HG03108 (cell line): ENCODE measurements at regions not wholly inside any gene's neighbourhood (a gene's known extent, or its start where the extent isn't known, plus 50 kb on each side); places are given as distances from the start of the nearest gene placed in this dataset.

Experiments
- ATAC-seq: cut with Tn5 transposase; IDR thresholded peaks from one replicate; pipeline ENCODE4 v1.9.1; 2021; ENCODE audit warnings: moderate library complexity; ENCODE audit not compliant: unreplicated experiment

GRCh38 chr15:93296759-93297500 lies 207.9 kb upstream of the RGMA start:
- no peak for ATAC-seq

DNA sequence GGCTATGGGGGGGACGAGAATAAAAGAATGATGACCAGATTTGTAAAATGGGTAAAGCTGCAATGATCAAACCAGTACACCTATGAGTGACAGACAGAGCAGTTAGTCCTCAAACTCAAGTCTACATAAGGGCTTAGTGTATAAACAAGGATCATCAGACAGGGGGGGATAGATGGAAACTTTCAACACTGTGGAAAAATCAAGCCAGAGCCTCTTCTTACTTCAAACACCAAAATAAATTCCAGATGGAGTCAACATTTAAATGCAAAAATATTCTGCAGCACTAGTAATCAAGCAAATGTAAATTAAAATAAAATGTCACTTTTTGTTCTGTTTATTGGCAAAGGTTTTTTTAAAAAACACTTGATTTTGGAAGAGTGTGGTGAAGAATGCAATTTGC lies 205.9 kb upstream of the RGMA start:
- ATAC-seq: no peak

GRCh38 chr15:93294066-93294465 lies 205.1 kb upstream of the RGMA start:
- no peak for ATAC-seq

- ATAC-seq: no peak
Observed at GRCh38 chr15:93291380-93291779, 202.4 kb upstream of the RGMA start.

DNA sequence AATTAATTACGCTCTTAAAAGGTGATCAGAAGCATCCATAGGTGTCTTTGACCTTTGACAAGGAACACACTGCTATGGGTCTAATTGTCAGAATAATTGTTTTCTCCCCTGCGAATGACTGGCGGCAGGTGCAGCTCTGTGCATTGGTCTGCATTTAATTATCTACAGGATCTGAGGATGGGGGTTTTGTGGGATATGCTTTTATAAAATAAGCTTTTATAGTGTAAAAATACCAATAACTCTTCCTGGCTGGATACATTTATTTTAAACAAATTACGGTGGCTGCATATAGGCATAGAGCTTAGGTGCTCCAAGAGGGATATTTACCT lies 201.6 kb upstream of the RGMA start:
- ATAC-seq: no peak

DNA sequence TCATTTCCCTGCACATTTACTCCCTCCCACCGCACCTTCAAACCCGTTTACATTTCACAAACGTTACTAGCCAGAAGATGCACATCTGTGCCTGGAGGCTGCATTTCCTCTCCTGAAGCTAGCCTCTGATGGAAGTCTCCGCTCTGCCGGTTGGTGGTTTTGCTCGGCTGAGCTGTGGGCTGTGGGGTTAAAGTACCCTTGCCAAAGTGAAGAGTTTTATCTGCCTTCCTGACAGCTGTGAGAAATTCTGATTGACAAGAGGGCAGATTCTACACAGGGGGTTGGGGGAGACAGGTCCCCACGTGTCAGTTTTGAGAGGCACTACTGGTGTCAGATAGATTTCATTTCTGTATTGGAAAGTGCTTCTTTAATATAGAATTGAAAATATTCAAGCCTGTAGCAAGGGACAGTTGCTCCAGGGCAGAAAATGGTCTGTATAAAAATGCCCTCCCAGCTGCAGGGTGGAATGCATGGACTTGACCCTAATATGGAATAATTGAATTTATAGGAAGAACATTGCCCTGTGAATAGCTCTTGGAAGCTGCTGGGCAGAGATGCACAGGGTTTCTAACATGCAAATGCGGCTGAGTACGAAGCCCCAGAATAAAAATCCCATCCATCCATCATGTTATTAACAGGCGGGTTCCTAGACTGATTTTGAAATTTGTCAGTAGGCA lies 201.1 kb upstream of the RGMA start:
- no peak for ATAC-seq

DNA sequence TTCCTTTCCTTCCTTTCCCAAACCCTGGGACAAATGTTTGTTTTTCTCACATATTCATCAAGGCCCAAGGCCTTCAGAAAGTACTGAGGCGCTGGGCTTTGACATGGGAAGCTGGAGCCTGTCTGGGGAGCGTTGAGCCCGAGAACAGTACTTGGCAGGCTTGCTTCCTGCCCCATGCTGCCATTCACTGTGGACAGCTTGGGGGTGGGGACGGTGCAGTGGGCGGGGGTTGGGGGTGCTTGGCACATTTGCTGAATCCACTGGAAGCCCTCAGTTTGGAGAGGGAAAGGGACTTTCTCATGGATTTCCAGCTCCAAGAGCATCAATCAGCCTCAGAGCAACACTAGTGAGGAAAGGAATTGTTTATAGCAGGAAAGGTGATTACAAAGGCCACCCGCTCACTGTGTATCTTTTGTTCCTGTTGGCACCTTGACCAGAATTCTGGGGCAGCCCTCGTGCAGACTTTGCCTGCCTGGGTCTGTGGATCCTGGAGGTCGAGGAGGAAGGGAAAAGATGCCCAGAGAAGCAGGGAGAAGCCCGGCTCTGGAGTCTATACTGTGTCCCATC lies 199.8 kb upstream of the RGMA start:
- ATAC-seq: no peak

DNA sequence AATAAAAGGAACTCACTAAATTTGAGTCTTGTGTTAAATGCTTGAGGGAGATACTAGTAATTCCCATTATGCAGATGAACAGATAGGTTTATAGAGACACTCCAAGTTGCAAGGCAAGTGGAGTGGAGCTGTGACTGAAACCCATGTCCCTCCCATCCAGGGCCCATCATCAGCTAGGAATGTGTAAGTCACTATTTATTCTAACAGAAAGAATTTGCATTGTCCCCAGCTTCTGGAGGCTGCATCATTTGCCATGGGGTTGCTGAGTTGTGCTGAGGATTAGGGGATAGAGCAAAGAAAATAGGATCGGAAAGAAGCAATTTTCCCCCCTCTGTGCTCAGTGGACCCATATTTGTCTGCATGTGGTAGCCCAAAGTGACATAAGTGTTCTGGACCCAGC lies 197.4 kb upstream of the RGMA start:
- ATAC-seq: no peak

- no peak for ATAC-seq
Observed at GRCh38 chr15:93283854-93284253, 194.8 kb upstream of the RGMA start.

DNA sequence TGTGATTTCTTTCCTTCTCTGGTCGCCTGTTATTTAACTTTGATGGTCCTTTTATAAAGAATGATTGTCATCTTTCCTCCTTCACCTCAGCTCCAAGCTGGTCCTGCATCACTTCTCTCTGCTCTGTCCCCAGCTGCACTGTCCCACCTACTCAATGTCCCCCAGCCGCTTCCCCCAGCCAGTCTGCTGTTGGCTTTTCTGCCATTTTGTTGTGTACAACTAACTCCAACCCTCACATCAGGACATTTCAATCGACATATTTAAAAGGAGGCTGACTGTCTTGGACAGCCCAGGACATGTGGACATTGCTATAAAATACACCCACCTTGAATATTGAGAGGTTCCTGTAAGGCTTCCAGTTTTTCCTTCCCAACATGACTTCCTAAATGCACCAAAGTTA lies 193.8 kb upstream of the RGMA start:
- ATAC-seq: no peak

- no peak for ATAC-seq
Observed at GRCh38 chr15:93278783-93279182, 189.8 kb upstream of the RGMA start.

GRCh38 chr15:93278006-93278405 lies 189.0 kb upstream of the RGMA start:
- no peak for ATAC-seq

DNA sequence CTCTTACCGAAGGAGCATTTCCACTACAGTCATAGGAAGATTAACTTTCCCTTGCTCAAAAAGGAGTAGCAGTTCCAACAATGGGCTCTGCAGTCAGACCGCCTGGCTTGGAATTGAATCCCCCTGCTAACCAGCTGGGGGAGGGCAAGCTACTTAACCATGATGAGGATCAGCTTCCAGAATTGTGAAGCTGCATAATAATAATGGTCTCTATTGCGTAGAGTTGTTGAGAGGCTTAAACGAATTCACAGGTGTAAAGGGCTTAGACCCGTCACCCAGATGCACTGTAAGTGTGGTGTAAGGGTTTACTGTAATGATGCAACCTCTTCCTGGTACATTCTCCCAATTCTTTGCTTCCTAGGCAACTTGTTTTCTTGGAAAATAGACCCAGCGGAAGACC lies 185.2 kb upstream of the RGMA start:
- ATAC-seq: no peak

- ATAC-seq: no peak
Observed at GRCh38 chr15:93271871-93272270, 182.9 kb upstream of the RGMA start.

- ATAC-seq: no peak
Observed at GRCh38 chr15:93270937-93271467, 182.0 kb upstream of the RGMA start.

DNA sequence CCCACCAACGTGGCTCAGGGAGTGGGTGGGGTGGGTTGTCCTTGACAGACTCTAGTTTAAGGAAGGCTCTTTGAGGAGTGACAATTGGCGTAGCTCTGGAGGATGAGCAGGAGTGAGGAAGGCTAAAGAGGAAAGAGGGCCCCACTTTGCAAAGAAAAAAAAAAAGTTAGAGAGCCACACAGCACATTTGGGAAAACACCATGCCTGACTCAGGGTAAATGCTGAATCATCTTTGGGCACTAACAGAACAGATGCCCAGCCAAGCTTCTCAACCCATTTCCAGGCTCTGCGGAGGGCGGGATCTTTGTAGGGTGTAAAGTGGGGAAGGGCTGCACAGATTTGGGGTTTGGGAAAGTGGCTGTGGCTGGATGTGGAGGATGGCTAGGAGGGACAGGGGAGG lies 179.1 kb upstream of the RGMA start:
- ATAC-seq: no peak

GRCh38 chr15:93266291-93266690 lies 177.3 kb upstream of the RGMA start:
- ATAC-seq: no peak

GRCh38 chr15:93265111-93265556 lies 176.1 kb upstream of the RGMA start:
- no peak for ATAC-seq

GRCh38 chr15:93261845-93262244 lies 172.8 kb upstream of the RGMA start:
- ATAC-seq: no peak

- ATAC-seq: no peak
Observed at GRCh38 chr15:93257920-93258319, 168.9 kb upstream of the RGMA start.

DNA sequence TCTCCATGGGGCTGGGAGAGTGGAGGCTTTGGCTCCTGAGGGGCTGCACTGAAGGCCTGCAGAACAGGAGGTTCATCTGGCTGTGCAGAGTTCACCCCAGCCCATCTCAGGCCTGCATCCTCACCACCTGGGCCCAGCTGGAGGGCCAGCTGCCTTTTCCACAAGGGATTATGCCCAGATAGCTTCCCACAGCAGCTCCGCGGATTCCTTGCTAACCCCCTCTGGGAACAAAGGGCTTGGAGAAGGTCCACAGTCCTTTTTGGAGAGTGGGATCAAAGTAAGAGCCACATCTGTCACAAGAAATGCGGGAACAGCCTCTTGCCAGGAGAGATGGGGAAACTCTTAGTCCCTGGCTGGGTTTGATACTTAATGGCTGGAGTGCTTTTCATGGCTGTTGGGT lies 164.7 kb upstream of the RGMA start:
- ATAC-seq: no peak

- no peak for ATAC-seq
Observed at GRCh38 chr15:93252780-93253179, 163.8 kb upstream of the RGMA start.
